NCI-H2227 treated with DMSO at 0.1 percent for 48 hours (cell line): ENCODE measurements at regions not wholly inside any gene's neighbourhood (a gene's known extent, or its start where the extent isn't known, plus 50 kb on each side); places are given as distances from the start of the nearest gene placed in this dataset.

Experiments used
- DNase-seq: peaks from one replicate; lab custom pipeline; 2025; lab: John Stamatoyannopoulos, UW

DNA sequence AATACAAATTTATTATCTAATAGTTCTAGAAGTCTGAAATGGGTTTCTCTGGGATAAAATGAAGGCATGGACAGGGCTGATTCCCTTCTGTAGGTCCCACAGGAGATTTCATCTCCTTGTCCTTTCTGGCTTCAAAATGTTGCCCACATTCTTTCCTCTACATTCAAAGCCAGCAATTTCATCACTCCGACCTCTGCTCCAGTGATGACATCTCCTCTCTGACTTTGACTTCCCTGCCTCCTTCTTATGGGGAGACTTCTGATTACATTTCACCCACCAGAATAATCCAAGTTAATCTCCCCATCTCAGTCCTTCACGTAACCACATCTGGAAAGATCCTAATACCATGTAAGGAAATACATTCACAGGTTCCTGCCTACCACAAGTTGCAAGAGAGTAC is 358.0 kb upstream of the C1orf87 start:
- DNase-seq, result no peak

DNA sequence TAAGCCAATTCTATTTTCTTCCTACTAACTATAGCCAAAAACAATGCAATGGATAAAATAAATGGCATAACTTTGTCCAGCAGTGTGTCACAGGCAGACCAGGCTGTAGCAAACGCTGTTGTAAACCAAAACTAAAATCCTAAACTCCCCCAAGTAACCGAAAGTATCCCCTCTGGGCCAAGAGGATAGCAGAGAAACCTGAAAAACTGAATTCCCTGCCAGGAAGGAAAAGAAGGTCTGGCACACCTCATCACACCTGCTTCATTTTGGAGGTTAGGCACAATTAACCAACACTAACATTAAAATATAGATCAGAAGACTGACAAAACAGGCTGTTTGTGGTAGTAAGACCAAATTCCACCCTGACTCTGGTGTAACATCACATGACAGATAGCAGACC is 356.8 kb upstream of the C1orf87 start:
- no peak for DNase-seq

DNA sequence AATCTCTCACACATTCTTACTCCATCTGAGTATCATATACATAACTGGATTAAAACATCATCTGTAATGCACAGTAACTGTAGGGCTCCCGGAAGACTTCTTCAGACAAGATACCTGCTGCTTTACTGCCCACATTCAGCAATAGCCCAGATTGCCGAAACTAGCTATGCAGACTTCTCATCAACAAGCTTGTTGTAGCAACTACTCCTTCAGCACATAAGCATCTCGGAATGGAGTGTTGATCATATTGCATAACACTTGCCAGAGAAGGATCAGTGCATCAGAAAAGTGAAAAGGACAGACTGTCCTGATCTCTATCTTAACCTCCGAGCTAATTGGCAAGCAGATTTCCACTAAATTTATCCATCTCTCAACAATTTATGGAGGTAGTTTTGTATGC is 354.6 kb upstream of the C1orf87 start:
- no peak for DNase-seq

DNA sequence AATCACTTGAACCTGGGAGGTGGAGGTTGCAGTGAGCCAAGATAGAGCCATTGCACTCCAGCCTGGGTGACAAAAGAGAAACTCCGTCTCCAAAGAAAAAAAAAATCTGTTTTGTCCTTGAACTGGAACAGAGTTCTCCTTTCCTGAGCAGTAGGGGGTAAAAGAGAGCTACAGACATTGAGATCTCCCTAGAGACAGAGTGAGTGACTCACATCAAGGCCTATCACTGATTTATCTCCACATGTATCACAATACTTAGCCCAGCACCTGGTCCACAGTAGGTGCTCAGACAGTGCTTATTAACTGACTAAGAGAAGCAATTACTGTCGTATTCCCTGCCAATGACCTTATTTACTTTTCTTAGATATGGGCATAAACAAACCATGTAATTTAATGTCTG is 354.1 kb upstream of the C1orf87 start:
- no peak for DNase-seq

DNA sequence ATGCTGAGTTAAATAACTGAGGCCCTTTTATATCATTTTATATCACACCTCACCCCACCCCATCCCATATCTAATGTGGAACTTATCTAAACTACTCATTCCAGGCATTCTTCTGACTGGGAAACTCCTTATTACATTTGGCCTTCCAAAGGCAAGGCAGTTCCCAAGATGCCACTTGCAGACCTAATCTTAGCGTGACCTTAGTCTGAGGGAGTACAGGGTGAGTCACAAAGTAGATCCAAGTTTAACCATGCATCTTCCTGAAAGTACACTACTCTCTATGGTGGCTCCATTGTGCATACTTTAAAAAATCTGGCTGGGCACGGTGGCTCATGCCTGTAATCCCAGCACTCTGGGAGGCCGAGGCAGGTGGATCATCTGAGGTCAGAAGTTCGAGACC is 353.6 kb upstream of the C1orf87 start:
- DNase-seq, result no peak

DNA sequence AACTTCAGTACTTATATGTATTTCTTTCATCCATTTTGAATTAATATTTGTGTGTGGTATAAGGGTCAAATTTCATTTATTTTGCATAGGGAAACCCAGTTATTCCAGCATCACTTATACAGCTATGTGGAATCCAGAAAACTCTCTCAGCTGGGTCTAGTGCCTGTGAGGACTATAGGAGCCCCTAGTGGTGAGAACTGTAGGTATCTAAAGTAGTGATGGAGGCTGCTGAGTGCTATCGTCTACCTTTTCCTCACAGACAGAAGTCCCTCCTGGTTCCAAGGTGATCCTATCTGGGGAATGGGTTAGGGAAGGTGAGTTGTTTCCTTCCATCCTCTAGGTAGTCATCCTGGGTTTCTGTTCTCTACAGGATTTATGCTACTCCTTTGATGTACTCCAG is 352.0 kb upstream of the C1orf87 start:
- DNase-seq, result no peak

DNA sequence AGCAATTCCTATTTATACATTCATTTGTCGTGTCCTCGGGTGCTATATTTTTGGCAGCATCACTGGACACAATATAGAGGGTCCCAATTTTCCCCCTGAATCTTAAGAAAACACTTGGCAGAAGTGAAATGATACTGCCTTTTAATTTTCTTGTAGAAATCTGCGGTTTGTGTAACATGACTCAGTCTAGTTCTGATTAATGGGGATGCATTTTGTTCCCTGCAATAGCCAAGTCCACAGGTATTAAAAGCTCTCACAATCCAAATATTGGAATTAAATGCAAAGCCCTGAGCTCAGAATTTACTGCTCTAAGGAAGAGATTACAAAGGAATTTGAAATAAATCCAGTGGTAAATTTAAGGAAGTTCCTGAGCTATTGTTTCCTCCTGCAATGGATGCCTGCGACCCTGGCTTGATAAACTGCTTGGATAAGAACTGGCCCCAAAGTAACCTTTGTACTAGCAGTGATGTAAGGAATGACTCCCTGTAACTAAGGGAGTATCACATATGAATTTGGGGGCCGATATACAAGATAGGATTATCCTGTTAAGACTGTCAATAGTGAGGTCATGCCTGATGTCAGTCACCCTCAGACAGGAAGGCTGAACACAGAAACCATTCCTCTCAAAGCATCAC is 349.7 kb upstream of the C1orf87 start:
- no peak for DNase-seq

DNA sequence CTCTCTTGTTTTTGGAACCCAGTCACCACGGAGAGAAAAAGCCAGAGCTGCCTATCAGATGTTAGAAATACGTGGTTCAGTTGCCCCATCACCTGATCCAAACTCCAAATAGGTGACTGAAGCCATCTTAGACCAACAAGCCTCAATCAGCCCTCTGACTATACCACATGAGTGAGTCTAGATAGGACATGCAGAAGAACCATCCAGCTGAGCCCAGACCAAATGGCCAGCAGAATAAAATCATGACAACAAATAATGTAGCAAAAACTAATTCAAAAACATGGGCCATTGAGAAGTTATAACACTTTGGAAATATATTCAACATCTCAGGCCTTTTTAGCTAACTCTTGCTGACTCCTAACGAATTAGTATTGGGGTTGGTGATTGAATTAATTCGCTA is 348.4 kb upstream of the C1orf87 start:
- DNase-seq, result no peak

DNA sequence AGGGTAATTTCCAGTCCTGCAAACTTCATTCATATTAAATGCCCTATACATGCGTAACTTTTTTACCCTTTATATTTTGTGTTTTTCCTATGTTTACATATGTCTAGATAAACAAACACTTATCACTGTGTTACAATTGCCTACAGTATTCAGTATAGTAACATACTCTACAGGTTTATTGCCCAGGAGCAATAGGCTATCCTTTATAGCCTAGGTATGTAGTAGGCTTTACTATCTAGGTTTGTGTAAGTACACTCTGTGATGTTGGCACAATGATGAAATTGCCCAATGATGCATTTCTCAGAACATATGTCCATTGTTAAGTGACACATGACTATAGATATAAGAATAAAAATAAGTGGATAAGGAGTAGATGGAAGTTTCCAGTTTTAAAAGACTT is 345.5 kb upstream of the C1orf87 start:
- DNase-seq, result no peak

DNA sequence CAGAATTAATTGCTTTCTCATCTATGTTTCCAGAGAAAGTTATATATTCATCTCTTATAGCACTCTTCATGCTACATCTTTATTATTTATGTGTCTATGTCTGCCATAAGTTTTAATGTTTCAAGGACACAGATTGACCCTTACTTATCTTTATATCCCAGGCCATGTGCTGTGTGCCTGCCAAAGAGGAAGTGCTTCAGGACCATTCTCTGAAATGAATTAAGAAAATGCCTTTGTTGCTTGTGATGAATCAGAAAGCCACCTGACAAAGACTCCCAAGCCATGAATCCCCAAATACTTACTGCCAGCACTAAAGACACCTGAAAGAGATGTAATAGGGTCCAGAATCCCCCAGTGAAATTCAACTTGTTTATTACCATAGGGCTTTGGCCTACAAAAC is 342.1 kb upstream of the C1orf87 start:
- DNase-seq, result no peak

DNA sequence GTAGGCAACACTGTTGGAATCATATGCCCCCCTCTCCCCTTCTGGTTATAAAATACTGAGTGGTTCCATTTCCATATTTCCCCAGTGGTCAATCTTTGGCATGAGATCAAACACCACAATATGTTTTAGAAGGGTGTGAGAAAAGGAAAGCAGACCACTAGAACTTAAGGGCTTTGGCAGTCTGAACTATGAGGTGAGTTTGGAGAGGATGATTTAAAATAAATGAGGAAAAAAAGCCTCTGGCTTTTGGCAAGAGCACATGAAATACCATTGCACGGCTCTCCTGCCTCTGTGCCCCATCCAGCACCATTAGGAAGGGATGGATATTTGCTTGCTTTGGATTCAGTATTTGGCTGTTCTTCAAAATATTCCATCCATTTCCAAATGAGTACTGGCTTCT is 339.5 kb upstream of the C1orf87 start:
- DNase-seq, result no peak

DNA sequence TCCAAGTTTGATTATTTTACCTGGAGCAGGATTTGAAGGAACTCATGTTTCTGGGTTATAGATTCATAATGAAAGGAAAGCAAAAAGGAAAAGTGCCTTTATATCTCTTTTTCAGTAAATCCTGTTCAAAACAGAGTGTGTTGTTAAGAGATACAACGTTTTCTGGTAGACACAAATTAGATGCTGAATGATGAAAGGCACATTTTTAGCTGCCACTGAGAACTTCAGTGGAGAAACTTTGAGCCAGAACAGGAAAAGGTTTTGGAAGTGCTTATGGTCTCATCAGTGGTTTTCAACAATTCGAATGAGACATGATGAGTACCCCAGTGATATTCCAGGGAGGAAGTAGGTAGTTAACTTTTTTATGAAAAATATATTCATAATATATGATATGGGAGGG is 338.0 kb upstream of the C1orf87 start:
- DNase-seq, result no peak

DNA sequence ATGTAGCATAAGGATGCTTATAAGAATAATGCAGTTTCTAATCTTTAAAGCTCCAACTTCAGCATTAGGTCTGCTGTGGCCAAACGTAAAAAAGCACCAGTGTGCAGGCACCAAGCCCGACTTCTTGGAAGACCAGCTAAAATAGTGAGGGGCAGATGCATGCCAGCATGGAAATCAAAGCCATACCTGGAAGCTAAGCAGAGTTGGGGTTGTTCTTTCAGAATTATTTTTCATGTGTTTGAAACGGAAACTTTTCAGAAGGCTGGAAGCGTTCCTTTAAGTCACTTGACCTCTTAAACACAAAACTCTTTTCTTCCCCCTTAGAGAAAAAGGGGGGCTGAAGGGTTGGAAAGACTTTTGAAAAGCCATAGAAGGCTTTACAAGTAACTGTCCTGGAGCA is 329.2 kb upstream of the C1orf87 start:
- DNase-seq, result no peak

DNA sequence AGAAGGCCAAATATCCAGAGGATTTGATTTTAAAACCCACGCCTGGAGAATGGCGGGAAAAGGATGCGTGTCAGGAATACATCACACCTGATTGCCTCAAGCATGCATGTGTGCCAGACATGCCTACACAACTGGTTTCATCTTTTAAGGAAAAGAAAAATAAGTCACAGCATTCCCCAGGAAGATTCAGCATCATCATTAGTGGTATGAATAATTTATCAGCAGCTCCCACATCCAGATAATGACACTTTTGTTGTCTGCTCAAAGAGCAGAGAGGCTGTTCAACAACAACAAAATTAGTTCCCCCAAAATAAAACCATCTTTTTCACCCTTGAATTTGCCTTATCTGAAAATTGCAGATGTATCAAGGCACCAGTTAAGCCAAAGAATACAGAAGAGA is 328.6 kb upstream of the C1orf87 start:
- DNase-seq, result no peak

DNA sequence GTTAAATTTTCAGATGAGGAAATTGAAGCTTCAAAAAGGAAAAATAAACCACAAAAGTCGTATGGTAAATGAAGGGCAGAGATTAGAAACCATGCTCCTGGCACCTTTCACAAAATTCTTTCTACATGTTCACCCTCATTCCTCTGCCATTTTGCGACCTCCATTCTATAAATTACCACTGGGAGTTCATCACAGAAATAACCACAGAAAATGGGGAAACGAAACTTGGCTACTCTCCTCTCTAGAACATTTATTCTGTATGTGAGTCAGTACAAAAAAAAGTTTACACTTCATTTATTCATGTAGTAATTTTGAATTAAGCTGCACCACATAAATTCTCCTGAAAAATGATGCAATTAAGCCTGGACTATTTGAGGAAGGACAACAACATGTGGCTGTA is 320.9 kb upstream of the C1orf87 start:
- DNase-seq, result no peak

DNA sequence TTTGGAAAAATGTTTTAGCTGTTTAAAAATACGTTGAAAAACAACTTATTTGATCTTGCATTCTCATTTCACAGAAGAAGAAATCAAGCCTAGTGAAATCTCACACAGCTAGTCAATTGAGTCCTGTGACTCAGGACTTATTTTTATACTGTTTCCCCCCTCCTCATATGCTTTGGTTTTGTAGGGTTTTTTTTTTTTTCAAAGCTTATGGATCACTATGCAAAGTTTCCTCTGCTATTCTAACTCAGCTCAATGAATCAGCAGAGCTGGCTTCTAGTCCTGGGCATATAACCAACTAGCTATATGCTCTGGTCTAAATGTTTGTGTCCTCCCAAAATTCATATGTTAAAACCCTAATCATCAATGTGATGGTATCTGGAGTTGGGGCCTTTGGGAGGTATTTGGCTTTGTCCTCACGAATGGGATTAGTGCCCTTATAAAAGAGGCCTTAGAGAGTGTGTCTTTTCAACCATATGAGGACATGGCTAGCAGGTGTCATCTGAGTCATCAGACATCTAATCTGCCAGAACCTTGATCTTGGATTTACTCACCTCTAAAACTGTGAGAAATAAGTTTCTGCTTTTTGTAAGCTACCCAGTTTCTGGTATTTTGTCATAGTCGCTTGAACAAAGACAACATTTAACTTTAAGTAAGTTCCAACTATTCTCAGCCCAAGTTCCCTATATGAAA is 317.2 kb upstream of the C1orf87 start:
- DNase-seq, result no peak

DNA sequence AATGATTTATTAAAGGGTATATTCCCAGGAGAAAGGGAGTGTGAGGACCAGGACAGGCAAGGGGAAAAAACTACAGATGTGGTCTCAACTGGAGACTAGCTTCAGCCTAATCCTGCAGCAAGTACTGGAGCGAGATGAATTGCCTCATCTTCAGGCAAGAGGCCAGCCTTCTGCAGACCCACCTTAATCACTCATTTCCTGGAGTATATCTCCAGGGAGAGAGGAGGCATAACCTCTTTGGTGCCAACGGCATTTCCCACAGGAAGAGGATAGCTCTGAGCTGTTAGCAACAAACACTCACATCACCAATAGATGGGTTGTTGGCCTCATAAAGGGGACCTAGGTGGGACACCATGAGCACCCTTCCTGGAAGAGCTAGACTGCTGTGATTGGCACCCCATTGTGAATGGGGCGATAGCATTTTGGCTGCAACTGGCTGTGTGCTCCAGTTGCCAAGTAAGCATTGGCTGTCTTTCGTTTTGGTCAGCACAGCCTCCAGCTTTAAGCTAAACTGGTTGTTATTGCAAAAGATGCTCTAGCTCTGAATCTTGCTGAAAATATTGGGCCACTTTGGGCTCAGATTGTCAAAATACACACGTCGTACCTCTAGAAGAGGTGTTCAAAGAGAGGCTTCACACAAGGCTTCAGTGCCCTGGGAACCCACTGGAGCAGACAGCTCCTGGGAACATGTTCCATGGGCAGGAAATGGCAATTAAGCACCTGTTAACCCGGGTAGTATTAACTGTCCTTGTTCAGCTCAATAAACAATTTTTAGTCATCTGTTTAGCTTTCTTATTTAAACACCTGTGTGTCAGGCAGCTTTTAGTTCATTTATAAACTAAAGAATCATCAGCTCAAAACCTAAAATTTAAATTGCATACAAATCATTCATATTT is 314.8 kb upstream of the C1orf87 start:
- no peak for DNase-seq

DNA sequence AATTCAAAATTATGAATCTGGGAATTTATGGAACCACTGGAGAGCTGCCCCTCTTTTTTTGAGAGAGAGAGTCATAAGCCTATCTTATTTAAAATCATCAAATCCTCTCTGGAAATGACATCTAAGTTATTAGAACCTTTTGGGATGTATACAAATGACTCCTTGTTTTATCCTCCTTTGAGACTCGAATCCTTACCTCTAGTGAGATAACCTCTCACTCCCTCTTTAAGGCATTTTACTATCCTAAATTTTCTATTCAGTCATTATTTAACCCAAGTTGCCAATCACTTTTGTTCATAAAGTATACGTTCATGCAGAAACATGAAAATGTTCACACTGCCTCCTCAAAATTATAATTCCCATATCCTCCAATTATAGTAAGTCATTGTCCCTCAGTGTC is 313.6 kb upstream of the C1orf87 start:
- no peak for DNase-seq

DNA sequence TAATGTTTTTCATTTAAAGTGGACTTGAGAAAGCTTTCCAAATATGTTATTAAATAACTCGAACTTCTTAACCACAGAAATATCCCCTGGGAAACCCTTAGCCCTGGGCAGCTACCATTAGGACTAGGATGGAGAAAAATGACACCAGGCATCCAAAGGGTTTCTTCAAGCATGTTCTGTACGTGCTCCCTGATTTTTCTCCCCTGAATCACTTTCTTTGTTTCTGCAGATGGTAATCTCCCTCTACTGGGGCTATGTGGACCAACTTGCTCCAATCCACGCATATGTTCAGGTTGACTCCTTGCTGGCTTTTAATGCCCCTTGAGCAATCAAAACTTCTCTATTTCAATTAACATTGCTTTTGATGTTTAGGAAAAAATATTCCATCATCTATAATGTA is 312.7 kb upstream of the C1orf87 start:
- no peak for DNase-seq

DNA sequence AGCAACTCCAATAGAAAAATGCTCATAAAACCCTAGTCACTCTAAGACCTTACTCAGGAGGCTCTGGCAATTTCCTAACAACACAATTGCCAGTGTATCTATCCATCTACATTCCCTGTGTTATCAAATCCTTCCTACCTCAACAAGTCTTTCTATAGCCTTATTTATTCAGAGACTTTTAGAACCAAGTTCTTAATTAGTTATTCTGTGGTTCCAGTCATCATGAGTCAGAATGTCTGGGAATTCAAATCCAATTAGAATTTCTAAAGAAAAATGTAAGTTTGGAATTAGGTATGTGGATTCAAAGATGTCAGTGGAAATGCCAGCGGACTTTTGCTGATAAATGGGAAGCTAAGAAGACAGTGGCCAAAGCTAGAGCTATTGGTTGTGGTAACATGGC is 302.6 kb upstream of the C1orf87 start:
- DNase-seq, result no peak

DNA sequence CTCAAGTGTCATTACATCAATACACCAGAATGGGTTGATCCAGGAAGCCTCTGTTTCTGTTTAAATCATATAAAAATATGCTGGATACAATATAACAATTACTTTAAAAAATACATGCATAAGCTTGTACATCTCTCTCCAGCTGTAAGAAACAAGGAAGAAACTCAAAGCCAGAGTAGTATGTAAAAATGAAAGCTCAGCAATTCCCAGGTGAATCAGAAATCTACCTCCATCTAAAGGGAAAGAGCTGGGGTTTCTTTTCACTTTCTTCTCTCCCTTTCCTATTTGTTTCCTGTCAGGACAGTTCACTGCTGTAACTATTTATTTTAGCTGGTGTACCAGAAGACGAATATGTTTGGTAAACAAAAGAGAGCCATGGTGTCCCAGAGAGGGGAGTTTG is 301.0 kb upstream of the C1orf87 start:
- no peak for DNase-seq

DNA sequence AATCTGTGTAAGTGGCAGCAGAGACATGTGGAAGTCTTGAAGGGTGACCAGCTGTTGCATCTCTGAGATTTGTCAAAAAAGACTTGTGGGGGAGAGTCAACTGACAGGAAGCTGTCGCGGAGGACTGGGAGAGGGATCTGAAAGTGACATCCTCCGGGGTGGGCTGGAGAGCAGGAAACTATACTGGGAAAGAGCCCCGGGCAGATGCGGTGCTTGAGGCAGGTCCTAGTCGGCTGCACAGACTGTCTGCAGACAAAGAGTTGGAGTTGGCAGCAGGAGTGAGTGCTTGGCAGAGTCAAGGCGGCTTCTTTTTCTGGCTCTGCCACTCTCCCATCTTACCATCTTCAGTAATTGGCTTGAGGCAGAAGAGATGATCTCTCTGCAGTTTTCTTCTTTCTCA is 294.0 kb upstream of the C1orf87 start:
- DNase-seq, result no peak

DNA sequence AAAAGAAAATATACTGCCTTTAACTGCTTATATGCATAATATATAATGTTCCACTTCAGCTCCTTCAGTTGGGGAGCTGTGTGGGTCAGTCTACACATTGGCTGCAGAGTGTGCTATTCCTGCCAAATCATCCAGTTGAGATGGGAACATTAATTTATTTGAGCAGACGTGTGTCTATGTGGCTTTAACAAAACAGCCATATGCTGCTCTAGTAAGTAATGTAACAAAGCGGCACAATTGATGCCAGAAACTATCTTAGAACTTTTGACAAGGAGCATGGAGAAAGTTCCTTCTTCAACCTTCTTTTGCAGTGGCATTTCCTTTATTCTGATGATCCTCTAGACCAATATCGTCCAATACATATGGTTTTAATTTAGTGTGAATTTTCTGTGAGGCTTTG is 285.9 kb upstream of the C1orf87 start:
- DNase-seq, result no peak
